ENCODE measurements at regions not wholly inside any gene's neighbourhood (a gene's known extent, or its start where the extent isn't known, plus 50 kb on each side); places are given as distances from the start of the nearest gene placed in this dataset.

DNA sequence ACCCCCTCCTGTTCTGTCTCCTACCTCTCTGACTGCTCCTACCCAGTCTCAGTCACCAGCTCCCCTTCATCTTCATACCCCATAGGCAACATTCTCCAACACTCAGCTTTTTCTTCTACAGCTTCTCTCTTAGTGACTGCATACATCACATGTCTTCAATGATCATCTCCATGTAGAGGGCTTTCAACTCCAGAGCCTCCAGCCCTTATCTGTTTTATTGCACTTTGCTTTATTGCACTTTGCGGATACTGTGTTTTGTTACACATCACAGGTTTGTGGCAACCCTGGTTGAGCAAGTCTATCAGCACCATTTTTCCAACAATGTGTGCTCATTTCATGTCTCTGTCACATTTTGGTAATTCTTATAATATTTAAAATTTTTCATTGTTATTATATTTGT is 230.7 kb downstream of the DEPDC1B start:
- WGBS (ENCODE audit: low lambda C conversion rate, missing lambda C conversion rate), result 68% methylated on average over 1 of the region's 1 CpG
- H3K79me2 ChIP-seq, result no peaks in the 10 kb centered on the region
- H3K9me2 ChIP-seq (replicated peaks; ENCODE audit: insufficient read depth), result no peaks in the 10 kb centered on the region
- no peak overlapping the region for H3K4me2 ChIP-seq
- H3K36me3 ChIP-seq (replicated peaks; ENCODE audit: insufficient read depth, low read depth), result no peaks in the 10 kb centered on the region
- no peak overlapping the region for H3K27ac ChIP-seq
- no peak overlapping the region for H3K4me3 ChIP-seq
- DNase-seq (ENCODE audit: low spot score), result peak; percentile 22
- H3K4me1 ChIP-seq (ENCODE audit: insufficient read depth), result no peaks in the 10 kb centered on the region
- no peaks in the 10 kb centered on the region for H4K20me1 ChIP-seq (ENCODE audit: insufficient read depth, poor library complexity, severe bottlenecking)
- H3K9me3 ChIP-seq (ENCODE audit: low read depth), result no peaks in the 10 kb centered on the region
- H2AFZ ChIP-seq, result no peak overlapping the region
- TF ChIP-seq EZH2phosphoT487 (IDR thresholded peaks at IDR 0.05; ENCODE audit: low read depth, severe bottlenecking, unreplicated experiment) (no peak), EZH2 (IDR thresholded peaks at IDR 0.05; ENCODE audit: borderline replicate concordance) (no peak)
- TF ChIP-seq, protein P1, sequence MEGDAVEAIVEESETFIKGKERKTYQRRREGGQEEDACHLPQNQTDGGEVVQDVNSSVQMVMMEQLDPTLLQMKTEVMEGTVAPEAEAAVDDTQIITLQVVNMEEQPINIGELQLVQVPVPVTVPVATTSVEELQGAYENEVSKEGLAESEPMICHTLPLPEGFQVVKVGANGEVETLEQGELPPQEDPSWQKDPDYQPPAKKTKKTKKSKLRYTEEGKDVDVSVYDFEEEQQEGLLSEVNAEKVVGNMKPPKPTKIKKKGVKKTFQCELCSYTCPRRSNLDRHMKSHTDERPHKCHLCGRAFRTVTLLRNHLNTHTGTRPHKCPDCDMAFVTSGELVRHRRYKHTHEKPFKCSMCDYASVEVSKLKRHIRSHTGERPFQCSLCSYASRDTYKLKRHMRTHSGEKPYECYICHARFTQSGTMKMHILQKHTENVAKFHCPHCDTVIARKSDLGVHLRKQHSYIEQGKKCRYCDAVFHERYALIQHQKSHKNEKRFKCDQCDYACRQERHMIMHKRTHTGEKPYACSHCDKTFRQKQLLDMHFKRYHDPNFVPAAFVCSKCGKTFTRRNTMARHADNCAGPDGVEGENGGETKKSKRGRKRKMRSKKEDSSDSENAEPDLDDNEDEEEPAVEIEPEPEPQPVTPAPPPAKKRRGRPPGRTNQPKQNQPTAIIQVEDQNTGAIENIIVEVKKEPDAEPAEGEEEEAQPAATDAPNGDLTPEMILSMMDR (IDR thresholded peaks at IDR 0.05; ENCODE audit: poor library complexity), result no peak
- H3K27me3 ChIP-seq, result peaks cover 4% of the 10 kb centered on the region

DNA sequence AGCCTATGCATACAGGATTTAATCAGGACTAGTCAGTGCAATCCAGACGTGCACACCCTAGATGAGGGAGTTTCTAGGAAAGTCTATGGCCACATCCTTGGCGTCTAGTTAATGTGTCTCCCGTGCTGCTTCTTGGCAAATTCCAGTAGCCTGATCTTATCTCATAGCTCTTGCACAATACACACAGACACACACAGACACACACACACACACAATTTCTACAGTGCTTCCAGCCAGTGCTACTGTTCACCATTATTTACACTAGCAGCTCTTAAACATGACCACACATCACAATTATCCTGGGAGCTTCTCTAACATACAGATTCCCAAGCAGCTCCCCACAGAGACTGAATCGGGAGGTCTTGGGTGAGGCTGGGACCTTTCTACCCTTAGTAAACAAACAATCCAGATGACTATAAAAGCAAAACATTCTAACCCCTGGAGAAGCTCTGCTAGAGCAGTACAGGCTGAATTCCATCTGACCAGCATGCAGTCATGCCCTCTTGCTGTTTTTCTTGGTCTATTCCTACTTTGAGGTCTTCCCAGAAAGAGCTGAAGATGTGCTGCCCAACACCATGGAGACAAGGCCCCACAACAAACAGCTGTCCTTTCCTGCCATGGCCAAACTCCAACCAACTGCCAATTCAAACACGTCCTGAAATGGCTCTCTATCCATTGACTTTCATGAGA is 236.6 kb downstream of the DEPDC1B start:
- no peaks in the 10 kb centered on the region for H4K20me1 ChIP-seq (ENCODE audit: insufficient read depth, poor library complexity, severe bottlenecking)
- peak; percentile 55 for DNase-seq (ENCODE audit: low spot score)
- no peak overlapping the region for H3K27ac ChIP-seq
- WGBS (ENCODE audit: low lambda C conversion rate, missing lambda C conversion rate), result 40% methylated on average over 5 of the region's 5 CpGs
- H3K4me3 ChIP-seq, result no peak overlapping the region
- no peaks in the 10 kb centered on the region for H3K9me2 ChIP-seq (replicated peaks; ENCODE audit: insufficient read depth)
- H3K79me2 ChIP-seq, result no peaks in the 10 kb centered on the region
- H3K4me1 ChIP-seq (ENCODE audit: insufficient read depth), result peaks cover 4% of the 10 kb centered on the region
- peaks cover 6% of the 10 kb centered on the region for H3K27me3 ChIP-seq
- no peaks in the 10 kb centered on the region for H3K9me3 ChIP-seq (ENCODE audit: low read depth)
- H3K4me2 ChIP-seq, result no peak overlapping the region
- no peaks in the 10 kb centered on the region for H3K36me3 ChIP-seq (replicated peaks; ENCODE audit: insufficient read depth, low read depth)
- peak; percentile 95 for TF ChIP-seq EZH2phosphoT487 (IDR thresholded peaks at IDR 0.05; ENCODE audit: low read depth, severe bottlenecking, unreplicated experiment)
- TF ChIP-seq, protein P1 (IDR thresholded peaks at IDR 0.05; ENCODE audit: poor library complexity), result no peak
- H2AFZ ChIP-seq, result no peak overlapping the region

DNA sequence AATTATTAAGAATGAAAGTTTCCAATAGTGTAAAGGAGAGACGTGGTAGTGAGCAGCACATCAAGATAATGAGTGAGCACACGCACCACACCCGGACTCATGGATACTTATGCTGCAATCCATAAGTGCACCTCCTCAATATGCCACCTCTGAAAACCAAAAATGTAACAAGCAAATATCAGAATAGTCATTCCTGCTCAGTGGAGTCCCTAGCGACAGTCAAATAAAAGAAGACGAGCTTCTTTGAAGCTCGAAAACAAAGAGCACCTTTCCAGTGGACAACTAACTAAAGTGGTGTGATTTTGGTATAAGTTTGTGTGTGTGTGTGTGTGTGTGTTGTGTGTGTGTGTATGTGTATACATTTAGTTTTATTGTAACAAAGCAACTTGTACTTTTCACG is 241.3 kb downstream of the DEPDC1B start:
- Histone ChIP-seq H2AFZ (no peak overlapping the region), H3K9me3 (ENCODE audit: low read depth) (no peaks in the 10 kb centered on the region), H3K4me3 (no peak overlapping the region), H3K27me3 (no peaks in the 10 kb centered on the region), H3K4me2 (no peak overlapping the region), H3K79me2 (no peaks in the 10 kb centered on the region), H3K36me3 (replicated peaks; ENCODE audit: insufficient read depth, low read depth) (no peaks in the 10 kb centered on the region), H3K4me1 (ENCODE audit: insufficient read depth) (peaks cover 4% of the 10 kb centered on the region), H4K20me1 (ENCODE audit: insufficient read depth, poor library complexity, severe bottlenecking) (no peaks in the 10 kb centered on the region), H3K27ac (no peak overlapping the region), H3K9me2 (replicated peaks; ENCODE audit: insufficient read depth) (no peaks in the 10 kb centered on the region)
- DNase-seq (ENCODE audit: low spot score), result no peak
- TF ChIP-seq EZH2phosphoT487 (IDR thresholded peaks at IDR 0.05; ENCODE audit: low read depth, severe bottlenecking, unreplicated experiment) (no peak), EZH2 (IDR thresholded peaks at IDR 0.05; ENCODE audit: borderline replicate concordance) (no peak)
- TF ChIP-seq, protein P1 (IDR thresholded peaks at IDR 0.05; ENCODE audit: poor library complexity), result no peak
- WGBS (ENCODE audit: low lambda C conversion rate, missing lambda C conversion rate), result 85% methylated on average over 7 of the region's 7 CpGs
